ENCODE measurements at regions not wholly inside any gene's neighbourhood (a gene's known extent, or its start where the extent isn't known, plus 50 kb on each side); places are given as distances from the start of the nearest gene placed in this dataset.

- WGBS, 2 donors = 85 to 88% methylated on average over 12 of the region's 12 CpGs
- TF ChIP-seq POLR2AphosphoS5 (IDR thresholded peaks at IDR 0.05) (no peak), CTCF (IDR thresholded peaks at IDR 0.05) (no peak), EP300 (IDR thresholded peaks at IDR 0.05) (no peak), POLR2A (IDR thresholded peaks at IDR 0.05) (no peak)
- no peak for DNase-seq
- H3K9me3 ChIP-seq = no peaks in the 10 kb centered on the region
- peaks cover 0 to 9% (median 9%) of the 10 kb centered on the region in 3 donors for H3K27me3 ChIP-seq
- H3K4me1 ChIP-seq = no peaks in the 10 kb centered on the region
- H3K4me3 ChIP-seq = no peak overlapping the region
- no peak overlapping the region for H3K27ac ChIP-seq
- intact Hi-C loops (cut with DNase I) = no loop called here
- H3K36me3 ChIP-seq = no peaks in the 10 kb centered on the region
Observed at GRCh38 chr22:49262167-49262566, 565.5 kb downstream of the BRD1 start.

GRCh38 chr22:49261616-49262015 is 566.1 kb downstream of the BRD1 start:
- Histone ChIP-seq H3K27ac (no peak overlapping the region), H3K9me3 (no peaks in the 10 kb centered on the region), H3K27me3 (peaks cover 0 to 3% (median 3%) of the 10 kb centered on the region in 3 donors), H3K4me1 (no peaks in the 10 kb centered on the region), H3K4me3 (no peak overlapping the region), H3K36me3 (no peaks in the 10 kb centered on the region)
- intact Hi-C loops (cut with DNase I) = no loop called here
- 83 to 84% methylated on average over 17 of the region's 17 CpGs for WGBS, 2 donors
- no peak for DNase-seq
- TF ChIP-seq POLR2AphosphoS5 (IDR thresholded peaks at IDR 0.05) (no peak), CTCF (IDR thresholded peaks at IDR 0.05) (no peak), POLR2A (IDR thresholded peaks at IDR 0.05) (no peak), EP300 (IDR thresholded peaks at IDR 0.05) (no peak)

GRCh38 chr22:49260681-49261580 is 566.7 kb downstream of the BRD1 start:
- H3K4me1 ChIP-seq = no peaks in the 10 kb centered on the region
- TF ChIP-seq POLR2AphosphoS5 (IDR thresholded peaks at IDR 0.05) (no peak), CTCF (IDR thresholded peaks at IDR 0.05) (no peak)
- no peak overlapping the region for H3K4me3 ChIP-seq
- 65 to 80% methylated on average over 17 of the region's 17 CpGs for WGBS, 2 donors
- no peak overlapping the region for H3K27ac ChIP-seq
- no peaks in the 10 kb centered on the region for H3K36me3 ChIP-seq
- intact Hi-C loops (cut with DNase I) = no loop called here
- H3K27me3 ChIP-seq = peaks cover 0 to 3% (median 0%) of the 10 kb centered on the region in 3 donors
- H3K9me3 ChIP-seq = no peaks in the 10 kb centered on the region
- DNase-seq = no peak

- TF ChIP-seq POLR2AphosphoS5 (IDR thresholded peaks at IDR 0.05) (no peak), EP300 (IDR thresholded peaks at IDR 0.05) (no peak), CTCF (IDR thresholded peaks at IDR 0.05) (no peak), POLR2A (IDR thresholded peaks at IDR 0.05) (no peak)
- Histone ChIP-seq H3K4me3 (no peak overlapping the region), H3K27me3 (peaks cover 0 to 11% (median 0%) of the 10 kb centered on the region in 3 donors), H3K4me1 (no peaks in the 10 kb centered on the region), H3K27ac (no peak overlapping the region), H3K9me3 (no peaks in the 10 kb centered on the region), H3K36me3 (no peaks in the 10 kb centered on the region)
- DNase-seq = no peak
- 80 to 82% methylated on average over 8 of the region's 8 CpGs for WGBS, 2 donors
- intact Hi-C loops (cut with DNase I) = no loop called here
Observed at GRCh38 chr22:49259839-49260615, 567.6 kb downstream of the BRD1 start.
